ENCODE measurements at regions not wholly inside any gene's neighbourhood (a gene's known extent, or its start where the extent isn't known, plus 50 kb on each side); places are given as distances from the start of the nearest gene placed in this dataset.

DNA sequence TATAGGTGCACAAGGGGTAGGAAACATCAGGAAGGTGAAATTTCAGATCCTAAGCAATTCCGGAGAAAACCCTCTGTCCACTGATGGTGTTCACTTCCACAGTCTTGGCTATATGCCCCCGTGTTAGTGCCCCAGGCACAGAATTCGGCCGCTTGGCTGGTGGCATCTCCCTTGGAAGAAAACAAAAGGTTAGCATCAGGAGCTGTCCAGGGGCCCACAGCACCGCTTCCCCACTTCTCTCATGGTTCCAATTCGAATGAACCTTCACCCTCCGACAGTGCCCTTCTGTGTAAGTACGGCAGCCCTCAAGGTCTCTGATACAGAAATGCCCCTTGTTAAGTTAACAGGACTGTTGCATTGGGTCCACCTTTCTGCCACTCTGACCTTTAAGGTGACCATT lies 409.0 kb downstream of the GADD45G start:
- DNase-seq (ENCODE audit: low read depth in 2 of 2, low spot score in 1 of 2), result no peak

DNA sequence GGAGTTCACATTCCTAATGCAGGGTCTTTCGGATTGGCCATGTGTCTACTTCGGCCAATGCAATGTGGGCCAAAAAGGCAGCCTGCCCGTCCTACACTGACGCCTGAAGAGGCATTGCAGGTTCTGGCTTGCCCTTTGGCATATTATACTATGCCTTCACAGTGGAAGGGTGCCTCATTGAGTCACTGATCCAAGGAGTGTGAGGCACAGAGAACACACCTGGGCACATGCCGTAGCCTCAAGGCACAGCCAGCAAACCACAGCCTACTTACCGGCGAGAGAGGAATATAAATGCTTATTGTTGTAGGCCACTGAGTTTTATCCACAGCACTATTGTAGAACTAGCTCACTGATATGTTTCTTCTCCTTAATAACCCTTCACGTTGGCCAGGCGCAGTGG lies 409.6 kb downstream of the GADD45G start:
- DNase-seq (ENCODE audit: low read depth in 2 of 2, low spot score in 1 of 2), result no peak

DNA sequence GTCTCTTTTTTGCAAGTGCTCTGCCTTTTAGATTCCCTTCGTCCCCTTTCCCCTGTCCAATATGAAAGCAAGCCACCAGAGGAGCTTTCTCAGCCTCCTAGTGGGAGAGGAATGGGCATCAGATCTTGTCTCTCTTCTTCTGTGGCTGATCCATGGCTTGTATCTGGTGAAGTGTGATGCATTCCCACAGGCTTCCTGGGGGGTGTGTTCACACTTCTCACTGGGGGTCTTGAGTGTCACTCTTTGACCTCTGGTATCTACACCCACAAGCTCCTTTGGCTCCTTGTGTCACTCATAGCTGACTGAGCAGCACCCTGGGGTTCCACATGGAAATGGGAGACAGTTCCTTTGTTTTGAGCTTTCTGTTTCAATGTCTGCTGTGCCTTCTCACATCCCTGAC lies 411.5 kb downstream of the GADD45G start:
- DNase-seq (ENCODE audit: low read depth in 2 of 2, low spot score in 1 of 2), result no peak

DNA sequence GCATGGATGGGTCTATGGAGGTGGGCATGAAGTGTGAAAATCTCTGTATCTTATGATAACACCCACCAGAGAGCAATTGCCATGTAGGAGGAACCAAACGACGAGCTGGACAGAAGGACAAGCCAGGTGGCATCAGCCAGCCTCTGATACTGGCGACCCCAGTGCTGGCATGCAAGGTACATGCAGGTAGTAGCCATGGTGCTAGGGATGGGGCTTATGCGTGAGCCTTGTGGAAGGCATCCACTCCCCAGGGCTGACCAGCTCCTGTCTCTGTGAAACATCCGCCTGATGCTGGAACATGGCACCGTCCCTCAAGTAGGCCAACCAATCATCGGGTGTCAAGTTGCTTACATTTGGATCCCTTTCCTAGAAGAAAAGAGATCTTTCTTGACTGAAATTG lies 412.9 kb downstream of the GADD45G start:
- no peak for DNase-seq (ENCODE audit: low read depth in 2 of 2, low spot score in 1 of 2)

DNA sequence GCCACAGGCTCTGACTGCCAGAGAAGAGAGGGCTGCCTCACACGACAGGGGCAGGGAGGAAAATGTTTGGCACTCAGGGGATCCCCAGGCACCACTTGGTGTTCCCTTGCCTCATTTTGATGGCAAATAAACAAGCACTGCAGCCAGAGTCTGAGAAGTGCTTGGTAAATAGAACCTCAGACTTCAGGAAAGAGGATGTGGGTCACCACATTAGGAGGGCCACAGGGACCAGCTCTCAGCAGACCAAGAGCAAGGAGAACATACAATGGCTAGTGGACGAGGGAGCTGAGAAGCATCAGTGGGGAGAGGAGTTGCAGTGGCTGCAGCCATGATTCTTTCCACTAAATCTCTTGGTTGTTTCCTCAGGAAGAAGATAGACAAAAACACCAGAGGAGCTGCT lies 413.9 kb downstream of the GADD45G start:
- DNase-seq (ENCODE audit: low read depth in 2 of 2, low spot score in 1 of 2), result no peak

DNA sequence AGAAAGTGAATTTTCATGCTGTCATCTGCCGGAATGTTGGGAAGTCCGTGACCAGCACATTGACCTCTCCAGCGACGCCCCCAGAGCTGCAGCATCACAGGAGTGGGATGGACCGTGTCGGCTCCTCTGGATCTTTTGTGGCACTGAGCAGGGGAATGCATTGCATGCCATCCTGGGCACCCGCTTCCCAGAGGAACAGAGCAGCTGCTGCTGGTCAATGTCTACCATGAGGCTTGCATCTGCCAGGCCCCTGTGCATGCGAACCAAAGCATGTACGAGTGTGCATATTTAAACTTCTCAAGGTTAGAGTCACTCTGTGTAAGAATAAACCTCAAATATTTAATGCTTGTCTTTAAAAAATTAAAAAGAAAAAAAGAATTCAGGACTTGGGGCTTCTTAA lies 414.8 kb downstream of the GADD45G start:
- DNase-seq (ENCODE audit: low read depth in 2 of 2, low spot score in 1 of 2), result no peak

DNA sequence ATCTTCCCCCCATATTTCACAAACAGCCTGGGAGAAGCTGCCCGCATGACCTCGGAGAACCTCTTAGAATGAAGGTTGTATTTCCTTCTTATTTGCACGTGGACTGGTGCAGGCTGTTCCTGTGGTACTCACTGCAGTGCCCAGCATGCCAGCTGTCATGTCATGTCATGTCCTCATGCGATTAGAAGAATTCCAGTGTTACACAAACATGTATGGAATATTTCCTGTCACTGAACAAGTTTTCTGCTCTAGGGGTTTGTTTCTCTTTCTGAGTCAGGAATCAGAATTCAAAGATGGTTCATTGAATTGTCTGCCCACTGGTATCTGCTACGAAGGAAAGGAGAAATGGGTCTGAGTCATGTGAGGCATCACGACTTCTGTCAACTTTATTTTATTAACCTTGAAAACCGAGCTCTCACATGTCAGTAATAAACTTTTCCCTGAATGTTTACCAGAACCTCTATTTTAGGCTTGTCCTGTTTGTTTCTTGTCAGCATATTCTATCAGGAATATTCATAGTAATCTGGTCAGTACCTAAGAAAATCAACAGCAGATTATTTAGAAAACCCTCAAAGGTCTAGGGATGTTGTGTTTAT lies 415.6 kb downstream of the GADD45G start:
- no peak for DNase-seq (ENCODE audit: low read depth in 2 of 2, low spot score in 1 of 2)

DNA sequence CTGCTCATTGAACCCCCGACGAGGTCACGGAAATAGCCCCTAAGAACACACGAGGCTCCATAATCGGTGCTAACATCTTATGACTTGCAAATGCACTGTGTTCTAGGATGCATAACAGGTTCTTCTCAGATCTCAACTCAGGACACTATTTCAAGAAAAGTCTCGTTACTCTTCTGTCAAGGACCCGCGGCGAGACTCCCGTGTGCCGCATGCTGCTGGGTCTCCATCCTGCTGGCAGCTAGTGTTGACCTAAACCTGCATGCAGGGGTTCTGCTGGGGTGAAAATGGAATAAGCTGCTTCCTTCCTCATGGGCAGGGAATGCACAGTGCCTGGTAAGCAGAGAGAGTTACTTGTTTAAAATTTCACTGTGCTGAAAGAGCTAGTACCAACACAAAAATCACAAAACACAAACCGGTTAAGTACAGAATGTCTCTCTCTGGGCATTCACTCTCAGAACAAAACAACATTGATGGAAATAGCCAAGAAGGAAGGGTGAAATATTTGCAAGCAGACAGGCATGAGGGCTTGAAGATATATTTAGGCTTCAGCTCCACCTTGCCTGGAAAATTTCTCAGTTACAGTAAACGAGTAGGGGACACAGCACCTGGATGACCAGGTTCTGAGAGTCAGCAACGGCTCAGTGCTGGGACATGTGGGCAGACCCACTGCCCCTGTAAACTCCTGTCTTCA lies 416.5 kb downstream of the GADD45G start:
- no peak for DNase-seq (ENCODE audit: low read depth in 2 of 2, low spot score in 1 of 2)

DNA sequence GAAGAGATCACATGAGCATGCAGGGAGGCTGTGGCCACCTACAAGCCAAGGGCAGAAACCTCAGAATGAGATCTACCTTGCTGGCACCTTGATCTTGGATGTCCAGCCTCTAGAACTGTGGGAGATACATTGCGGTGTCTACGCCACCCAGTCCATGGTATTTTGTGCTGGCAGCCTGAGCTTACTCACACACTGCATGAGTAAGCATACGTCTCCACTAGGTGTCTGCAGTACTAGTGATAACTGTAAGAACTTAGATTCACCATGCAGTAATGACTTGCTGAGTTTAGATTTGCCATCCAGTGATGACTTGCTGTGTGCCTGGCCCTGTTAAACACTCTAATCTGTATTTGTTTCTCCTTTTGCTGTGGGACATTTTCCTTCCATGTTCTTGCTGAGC lies 417.7 kb downstream of the GADD45G start:
- no peak for DNase-seq (ENCODE audit: low read depth in 2 of 2, low spot score in 1 of 2)

DNA sequence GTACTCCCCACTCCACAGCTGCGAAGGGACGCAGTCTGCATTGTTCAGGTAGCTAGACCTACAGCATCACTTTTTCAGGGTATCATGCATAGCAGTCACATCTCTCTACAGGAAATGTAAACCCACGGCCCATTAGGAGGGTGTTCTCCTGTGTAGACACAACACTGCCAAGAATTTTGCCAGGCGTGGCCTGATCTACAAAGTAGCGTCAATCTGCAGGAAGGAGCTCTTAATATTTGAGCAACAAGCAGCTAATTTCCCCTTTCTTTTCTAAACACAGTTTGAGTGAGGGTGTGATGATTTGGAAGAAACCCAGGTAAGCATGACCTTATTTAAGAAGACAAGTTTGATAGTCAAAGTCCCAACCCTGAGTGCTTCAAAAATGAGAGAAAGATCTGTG lies 419.0 kb downstream of the GADD45G start:
- no peak for DNase-seq (ENCODE audit: low read depth in 2 of 2, low spot score in 1 of 2)

DNA sequence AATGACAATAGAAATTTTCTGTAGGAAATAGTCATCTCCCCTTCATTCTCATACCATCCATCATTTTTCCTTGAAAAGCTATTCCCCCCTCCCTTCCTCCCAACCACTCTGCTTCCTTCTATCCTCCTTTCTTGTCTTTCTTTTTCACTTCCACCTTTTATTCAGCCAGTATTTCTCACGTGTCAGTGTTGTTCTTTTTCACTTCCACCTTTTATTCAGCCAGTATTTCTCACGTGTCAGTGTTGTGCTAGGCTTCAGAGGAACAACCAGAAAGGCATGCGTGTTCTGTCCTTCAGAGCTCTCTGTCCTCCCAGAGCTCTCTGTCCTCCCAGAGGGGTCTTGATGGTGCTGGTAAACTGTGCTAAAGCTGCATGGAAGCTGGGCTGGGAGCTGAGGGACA lies 419.6 kb downstream of the GADD45G start:
- no peak for DNase-seq (ENCODE audit: low read depth in 2 of 2, low spot score in 1 of 2)

DNA sequence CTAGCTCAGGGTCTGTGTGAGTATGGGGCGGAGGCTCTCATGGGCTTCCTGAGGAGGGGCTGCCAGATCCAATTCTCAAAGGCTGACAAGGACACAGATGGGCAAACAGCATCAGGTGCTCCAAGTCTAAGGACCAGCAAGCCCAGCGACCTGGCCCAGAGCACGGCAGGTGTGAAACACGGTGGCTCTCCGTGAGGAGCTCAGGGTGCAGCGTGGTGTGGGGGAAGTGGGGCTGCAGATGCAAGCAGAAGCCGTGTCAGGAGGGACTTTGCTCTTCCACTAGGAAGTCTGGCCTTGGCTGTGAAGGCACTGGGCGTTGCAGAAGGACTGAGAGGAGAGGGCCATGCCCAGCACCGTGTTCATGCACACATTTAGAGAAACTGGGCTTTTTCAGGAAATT lies 420.0 kb downstream of the GADD45G start:
- DNase-seq (ENCODE audit: low read depth in 2 of 2, low spot score in 1 of 2), result no peak

DNA sequence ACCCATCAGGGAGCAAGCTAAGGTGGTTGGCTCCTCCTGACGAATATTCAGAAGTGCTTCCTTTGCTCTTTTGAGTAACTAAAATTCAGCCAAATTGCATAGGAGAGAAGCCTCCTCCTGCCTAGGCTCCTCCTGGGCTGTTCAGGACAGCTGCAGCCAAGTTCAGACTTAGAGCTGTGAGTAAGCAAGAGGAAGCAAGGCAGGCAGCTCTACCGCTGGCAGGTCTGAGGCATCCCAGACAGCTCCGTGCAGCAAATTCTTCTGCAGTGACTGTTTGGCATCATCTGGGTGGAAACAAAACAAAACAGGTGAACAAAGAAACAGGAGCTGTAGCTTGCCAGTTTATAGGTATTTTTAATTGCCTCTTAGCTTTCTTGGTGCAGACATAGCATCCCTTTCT lies 421.0 kb downstream of the GADD45G start:
- DNase-seq (ENCODE audit: low read depth in 2 of 2, low spot score in 1 of 2), result no peak

DNA sequence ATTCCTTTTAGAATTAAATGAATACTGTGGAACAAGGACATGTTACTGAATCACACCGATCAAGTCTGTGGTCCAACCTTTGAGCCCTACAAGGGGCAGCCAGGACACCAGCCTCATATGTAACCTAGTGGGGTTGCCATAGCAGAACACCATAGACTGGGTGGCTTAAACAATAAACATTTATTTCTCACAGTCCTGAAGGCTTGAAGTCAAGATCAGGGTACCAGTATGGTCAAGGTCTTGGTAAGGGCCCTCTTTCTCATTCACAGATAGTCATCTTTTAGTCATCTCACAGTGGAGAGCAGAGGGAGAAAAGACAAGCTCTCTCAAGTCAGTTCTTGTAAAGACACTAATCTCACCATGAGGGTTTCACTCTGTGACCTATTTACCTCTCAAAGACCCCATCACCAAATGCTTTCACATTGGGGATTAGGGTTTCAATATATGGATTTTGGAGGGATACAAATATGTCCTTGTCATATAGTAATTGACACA lies 422.5 kb downstream of the GADD45G start:
- no peak for DNase-seq (ENCODE audit: low read depth in 2 of 2, low spot score in 1 of 2)

DNA sequence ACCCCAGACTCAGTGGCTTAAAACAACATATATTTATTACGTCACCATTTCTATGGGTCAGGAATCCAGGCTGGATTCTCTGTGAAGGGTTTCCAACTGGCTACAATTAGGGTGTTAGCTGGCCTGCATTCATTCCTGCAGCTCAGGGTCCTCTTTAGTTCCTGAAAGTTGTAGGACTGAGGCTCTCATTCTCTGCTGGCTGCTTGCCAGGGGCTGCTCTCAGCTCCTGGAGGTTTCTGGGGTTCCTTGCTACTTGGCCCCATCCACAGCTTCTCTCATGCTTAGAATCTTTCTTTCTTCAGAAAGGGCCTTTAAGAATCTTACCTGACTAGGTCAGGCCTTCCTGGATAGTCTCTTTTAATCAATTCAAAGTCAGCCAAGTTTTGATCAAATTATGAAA lies 424.6 kb downstream of the GADD45G start:
- no peak for DNase-seq (ENCODE audit: low read depth in 2 of 2, low spot score in 1 of 2)

DNA sequence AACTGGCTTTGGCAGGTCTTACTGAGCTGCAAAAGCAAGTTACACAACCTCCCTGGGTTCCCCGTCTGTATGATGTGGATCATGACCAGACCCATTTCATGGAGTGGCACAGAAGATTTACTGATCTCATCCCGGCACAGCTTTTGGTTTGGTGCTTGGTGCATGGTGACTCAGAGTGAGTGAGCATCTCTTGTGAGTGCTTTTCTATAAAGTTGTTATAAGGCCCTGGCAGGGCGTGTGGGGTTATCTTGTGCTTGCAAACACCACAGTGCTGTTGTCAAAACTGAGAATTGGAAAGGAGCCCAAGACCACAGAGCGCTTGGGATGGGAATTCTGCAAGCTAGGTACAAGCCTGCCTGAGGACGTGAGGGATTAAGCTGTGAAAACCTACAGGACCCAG lies 425.2 kb downstream of the GADD45G start:
- DNase-seq (ENCODE audit: low read depth in 2 of 2, low spot score in 1 of 2), result no peak

DNA sequence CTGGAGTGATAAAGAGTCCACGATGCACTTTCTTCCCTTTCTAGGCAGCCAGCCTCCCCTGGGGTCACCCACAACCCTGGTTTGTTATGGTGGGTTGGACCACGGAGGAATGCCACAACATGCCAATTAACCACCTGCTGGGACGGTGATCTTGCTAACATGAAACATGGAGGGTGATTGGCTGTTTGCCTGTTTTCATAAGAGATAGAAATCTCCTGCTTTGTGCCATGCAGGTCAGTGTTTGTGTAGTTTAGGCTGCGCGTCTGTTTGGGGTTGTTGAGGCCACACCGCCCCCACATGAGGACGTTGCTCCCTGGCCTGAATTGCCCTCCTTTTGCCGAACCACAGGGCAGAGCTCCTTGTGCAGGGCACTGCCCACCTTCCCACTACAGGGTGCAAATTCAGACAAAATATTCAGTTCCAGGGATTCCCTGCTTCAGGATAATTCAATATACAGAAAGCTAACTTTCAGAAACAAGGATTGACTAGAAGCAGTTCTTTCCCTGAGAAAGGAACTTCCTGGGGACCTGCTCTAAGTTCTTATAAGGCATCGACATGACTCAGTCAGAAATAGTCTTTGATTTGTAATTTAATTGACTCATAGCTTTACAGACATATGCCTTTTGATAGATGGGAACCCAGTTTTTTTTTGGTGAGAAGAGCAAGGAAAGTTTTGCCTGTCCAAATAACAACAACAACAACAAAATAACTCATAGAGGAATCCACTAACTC lies 427.6 kb downstream of the GADD45G start:
- no peak for DNase-seq (ENCODE audit: low read depth in 2 of 2, low spot score in 1 of 2)

DNA sequence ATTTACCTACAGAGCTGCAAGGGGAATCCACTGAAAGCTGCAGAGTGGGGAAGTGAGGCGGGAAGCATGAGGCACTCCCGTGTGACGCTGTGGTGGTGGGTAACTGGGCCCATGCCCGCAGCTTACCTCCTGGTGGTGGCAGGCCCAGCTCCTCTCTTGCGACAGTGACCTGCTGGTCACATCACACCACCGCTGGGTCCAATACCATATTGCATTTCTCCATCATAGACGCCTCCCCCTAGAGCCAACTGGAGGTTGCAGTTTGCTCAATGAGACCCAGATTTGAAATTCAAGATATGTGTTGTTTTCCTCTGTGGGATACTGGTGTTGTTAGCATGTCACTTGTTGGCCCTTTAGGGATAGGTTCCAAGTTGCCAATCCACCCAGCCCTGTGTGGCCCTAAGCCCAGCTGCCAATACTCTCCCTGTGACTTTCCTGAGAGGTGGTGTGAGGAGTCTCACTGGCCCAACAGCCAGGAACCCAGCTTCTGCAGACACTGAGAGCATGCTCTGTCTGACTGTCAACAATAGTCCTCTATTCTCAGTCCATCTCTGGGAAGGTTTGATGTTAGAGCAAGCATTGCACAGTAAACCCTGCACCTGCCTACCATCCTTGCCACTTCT lies 428.3 kb downstream of the GADD45G start:
- DNase-seq (ENCODE audit: low read depth in 2 of 2, low spot score in 1 of 2), result no peak

DNA sequence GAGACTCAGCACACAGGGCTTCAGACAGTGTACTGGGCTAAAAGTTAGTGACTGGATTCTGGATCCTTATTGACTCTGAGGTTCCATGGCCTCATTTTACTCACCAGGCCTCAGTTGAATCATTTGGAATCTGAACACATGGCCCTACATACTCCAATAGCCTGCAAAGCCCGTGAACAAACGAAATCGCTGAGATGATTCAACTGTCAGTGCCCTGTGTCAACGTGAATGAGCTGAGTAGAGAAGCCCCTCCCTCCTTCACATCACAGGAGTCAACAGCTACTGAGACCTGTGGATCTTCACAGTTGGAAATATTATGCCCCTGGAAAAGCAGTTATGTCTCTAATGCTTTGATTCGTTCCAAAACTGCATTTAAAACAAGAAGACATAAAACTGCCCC lies 429.3 kb downstream of the GADD45G start:
- DNase-seq (ENCODE audit: low read depth in 2 of 2, low spot score in 1 of 2), result no peak

DNA sequence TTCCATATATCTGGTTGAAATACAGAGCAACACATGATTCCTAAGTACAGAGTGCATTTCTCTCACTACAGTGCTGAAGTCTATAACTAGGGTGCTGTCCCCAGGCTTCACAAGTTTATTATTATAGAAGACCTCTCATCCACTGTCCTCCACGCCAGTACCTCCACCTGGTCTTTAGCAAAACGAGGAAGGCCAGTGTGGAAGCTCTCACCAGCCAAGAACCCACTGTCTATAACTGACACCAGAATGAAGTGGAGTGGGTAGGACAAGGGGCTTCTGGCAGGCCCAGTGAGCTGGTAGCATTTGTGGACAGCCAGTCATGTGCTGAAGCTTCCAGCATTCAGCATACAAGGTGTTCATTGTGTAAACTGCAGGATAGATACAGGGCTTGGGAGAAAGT lies 430.7 kb downstream of the GADD45G start:
- DNase-seq (ENCODE audit: low read depth in 2 of 2, low spot score in 1 of 2), result no peak

DNA sequence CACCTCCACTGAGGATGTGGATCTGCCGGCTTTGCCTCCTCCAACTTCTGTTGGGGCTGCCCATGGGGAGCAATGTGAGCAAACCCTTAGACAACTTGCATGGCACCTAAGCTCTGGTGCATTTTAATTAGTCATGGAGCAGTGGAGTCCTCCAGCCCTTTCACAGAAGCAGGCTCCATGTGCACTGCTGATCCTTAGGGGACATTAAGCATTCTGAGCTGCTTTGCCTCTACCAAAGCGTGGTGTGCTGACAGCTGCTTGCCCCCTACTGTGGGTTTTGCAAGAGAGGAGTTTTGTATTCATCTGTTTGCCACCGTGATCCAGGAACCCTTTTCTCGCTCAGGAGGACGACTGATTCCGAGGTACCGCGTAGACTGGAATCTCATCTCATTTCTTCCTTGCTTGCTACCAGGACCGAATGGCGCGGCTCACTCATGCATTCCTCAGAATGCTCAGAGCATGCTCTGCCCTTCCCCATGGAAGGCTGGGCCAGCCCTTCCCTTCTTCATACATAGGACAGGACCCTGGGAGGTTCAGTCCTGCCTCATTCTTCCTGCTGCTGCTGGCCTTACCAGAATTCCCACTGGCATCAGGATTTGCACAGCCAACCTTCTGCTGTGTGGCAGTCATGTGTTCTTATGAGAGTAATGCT lies 432.5 kb downstream of the GADD45G start:
- DNase-seq (ENCODE audit: low read depth in 2 of 2, low spot score in 1 of 2), result no peak

DNA sequence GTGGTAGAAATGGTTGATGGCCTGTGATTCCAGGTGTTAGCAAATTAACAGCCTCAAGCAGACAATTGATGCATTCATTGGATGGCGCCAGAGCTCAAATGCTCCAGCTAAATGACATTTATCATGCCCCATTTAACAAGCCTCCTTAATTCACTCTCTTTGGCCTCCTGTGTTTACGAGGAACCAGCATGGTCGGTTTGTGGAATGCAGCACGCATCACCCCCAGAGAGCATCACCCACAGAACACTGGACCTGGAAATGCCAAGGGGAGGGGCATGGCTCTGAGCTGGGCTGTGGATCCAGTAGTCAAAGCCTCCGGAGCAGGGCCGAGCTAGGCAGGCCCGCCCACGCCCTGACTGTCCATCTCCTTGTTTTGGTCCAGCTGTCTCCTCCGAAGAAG lies 434.0 kb downstream of the GADD45G start:
- DNase-seq (ENCODE audit: low read depth in 2 of 2, low spot score in 1 of 2), result no peak

Data from stimulated activated CD8-positive, alpha-beta memory T cell treated with anti-CD3 and anti-CD28 coated beads, Interleukin-4, amount 100 ng/mL, for 1 hour (primary cell).